ENCODE measurements at regions not wholly inside any gene's neighbourhood (a gene's known extent, or its start where the extent isn't known, plus 50 kb on each side); places are given as distances from the start of the nearest gene placed in this dataset.

DNA sequence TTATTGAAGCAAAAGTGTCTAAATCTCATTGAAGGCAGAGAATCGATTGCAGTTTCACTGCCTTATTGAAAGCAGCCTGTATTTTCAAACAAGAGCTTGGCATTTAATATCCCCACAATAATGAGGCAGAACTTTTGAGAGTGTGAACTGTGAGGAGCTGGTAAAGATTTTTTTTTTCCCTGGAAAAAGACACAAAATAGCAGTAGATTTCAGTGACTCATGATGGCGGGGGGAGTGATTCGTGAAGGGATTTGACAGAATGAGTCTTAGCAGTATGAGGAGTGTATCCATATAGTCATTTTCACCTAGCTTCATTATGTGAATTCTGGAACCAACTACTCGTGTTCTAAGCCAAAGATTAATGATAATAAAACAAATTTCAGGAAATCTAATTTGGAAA is 242.9 kb downstream of the ARL6IP6 start:
- TF ChIP-seq, protein P1, sequence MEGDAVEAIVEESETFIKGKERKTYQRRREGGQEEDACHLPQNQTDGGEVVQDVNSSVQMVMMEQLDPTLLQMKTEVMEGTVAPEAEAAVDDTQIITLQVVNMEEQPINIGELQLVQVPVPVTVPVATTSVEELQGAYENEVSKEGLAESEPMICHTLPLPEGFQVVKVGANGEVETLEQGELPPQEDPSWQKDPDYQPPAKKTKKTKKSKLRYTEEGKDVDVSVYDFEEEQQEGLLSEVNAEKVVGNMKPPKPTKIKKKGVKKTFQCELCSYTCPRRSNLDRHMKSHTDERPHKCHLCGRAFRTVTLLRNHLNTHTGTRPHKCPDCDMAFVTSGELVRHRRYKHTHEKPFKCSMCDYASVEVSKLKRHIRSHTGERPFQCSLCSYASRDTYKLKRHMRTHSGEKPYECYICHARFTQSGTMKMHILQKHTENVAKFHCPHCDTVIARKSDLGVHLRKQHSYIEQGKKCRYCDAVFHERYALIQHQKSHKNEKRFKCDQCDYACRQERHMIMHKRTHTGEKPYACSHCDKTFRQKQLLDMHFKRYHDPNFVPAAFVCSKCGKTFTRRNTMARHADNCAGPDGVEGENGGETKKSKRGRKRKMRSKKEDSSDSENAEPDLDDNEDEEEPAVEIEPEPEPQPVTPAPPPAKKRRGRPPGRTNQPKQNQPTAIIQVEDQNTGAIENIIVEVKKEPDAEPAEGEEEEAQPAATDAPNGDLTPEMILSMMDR (conservative IDR thresholded peaks at IDR 0.05 in 1 of 2, IDR thresholded peaks at IDR 0.05 in 1 of 2; ENCODE audit: low read depth in 1 of 2, low read length in 2 of 2): no peak
- TF ChIP-seq EZH2 (IDR thresholded peaks at IDR 0.05; ENCODE audit: low read length, missing control alignments): no peak

Measured in fibroblast of lung (primary cell).